OCI-M2 (cell line): ENCODE measurements at regions not wholly inside any gene's neighbourhood (a gene's known extent, or its start where the extent isn't known, plus 50 kb on each side); places are given as distances from the start of the nearest gene placed in this dataset.

Experiments used
- DNase-seq: peaks from one replicate; lab custom pipeline; 2025; ENCODE audit not compliant: unreplicated experiment; lab: John Stamatoyannopoulos, UW

- DNase-seq: no peak
Measured at GRCh38 chr13:22698467-22698866, 482.3 kb upstream of the SGCG start.

GRCh38 chr13:22700246-22700887, 480.4 kb upstream of the SGCG start:
- no peak for DNase-seq

DNA sequence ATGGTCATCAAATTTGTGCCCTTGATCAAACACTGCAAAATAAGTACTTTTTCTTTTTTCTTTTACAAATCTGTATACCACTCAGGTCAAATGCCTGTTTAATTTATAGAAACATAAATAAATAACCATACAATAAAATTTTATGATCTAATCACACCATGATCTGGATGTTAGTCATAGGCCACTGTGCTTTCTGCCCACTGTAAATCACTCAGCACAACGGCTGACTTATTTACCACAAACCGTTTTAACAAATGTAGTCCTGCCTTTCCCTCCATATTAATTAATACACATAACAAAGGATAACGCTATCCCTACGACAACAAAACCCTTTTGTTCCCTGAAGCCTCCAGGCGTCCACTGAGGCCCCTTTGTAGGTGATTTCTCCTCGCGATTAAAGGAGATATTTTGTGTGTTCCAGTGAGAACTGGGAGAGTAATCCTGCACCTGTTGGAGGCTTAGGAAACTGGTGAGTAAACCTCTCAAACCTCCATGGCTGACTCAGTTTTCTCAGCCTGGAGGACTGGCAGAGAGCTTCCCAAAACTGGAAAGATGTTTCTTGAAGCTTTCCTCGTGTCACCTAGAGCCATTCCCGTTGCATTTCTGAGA, 477.1 kb upstream of the SGCG start:
- DNase-seq: no peak

DNA sequence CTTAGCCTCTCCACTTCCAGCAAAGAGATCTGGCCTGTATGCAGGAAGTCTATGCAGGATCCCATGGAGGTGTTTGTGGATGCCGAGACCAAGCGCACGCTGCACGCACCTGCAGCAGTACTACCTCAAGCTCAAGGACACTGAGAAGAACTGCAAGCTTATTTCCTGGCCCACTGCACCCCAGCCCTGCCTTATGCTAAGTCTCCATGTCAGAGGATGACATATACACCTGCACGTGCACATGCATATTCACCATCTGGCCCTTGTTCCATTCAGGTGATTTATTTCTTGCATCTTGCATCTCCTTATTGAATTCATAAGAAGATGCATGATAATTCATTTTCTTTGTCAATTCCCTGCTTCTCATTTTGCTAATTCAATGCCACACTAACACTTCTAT, 472.8 kb upstream of the SGCG start:
- DNase-seq: no peak

- DNase-seq: no peak
Measured at GRCh38 chr13:22717036-22717435, 463.7 kb upstream of the SGCG start.

DNA sequence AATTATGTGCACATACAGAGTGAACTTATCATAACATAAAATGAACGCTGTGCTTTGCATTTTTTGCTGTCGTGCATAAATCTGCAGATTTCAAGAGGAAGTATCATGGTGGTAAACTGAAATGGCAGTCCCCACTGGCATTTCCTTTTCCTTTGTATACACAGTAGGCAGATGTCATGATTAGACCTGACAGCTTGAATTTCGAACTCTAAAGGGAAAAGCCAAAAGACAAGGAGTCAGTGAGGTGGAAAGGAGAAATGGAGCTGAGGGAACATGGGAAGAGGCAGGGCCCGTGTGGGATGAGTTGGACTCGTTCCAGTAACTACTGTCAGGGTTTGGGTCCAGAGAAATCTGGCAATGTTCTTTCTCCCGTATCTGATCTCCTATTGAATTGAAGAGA, 454.1 kb upstream of the SGCG start:
- no peak for DNase-seq

DNA sequence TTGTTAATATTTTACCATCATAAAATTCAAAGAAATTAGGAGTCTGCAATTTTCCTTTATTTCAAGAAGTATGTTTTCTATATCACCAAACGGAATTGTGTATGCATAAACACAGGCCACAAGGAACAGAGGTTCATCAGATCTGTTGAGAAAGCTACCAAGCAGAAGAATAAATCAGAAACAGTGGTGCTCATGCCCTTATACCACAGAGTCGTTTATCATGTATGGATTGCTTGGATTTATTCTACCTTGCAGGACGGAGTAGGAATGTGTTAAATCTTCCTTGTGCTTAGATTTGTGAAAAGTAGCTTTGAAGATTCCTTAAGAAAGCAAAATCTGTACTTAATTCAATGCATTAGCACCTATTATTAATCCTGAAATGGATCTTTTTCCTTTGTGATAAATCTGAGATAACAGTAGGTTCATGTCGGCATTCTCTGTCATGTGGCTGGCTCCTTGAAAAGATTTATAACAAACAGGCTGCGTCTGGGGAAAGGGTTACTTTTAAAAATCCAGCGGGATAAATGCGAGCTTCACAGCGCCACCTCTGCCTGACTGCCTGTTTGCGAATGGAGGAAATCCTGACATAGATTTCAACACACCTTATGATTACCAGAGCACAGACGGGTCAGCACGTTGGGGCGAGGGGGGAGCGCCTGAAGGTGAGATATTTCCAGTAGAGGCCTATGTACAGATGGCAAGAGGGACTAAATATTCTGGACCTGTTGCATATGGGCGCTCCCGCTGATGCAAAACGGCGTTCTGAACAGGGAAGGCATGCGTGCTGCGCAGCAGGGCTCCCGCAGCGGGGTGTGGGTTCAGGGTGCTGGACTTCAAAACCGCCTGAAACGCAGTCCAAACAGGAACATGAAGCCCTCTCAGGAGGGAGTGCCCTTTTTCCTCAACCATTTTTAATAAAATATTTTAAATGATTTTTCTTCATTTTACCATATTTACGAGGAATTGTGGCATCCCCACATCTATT, 445.5 kb upstream of the SGCG start:
- no peak for DNase-seq

- DNase-seq: no peak
Measured at GRCh38 chr13:22736084-22736767, 444.6 kb upstream of the SGCG start.

DNA sequence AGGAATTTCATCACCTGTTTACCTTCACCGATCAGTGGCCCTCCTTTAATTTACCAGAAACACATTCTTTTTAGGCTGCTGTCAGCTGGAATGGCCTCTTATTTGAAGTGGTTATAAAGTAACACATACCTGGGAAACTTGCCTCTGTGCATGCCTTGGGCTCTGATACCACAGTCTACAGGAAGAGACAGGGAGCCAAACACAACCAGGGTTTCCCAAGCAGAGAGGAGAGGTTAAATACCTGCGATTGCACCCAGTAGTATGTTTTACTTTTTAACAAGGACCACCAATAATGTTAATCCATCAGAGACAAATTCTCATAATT, 444.0 kb upstream of the SGCG start:
- DNase-seq: no peak

- DNase-seq: no peak
Measured at GRCh38 chr13:22738357-22738756, 442.4 kb upstream of the SGCG start.

GRCh38 chr13:22740264-22740663, 440.5 kb upstream of the SGCG start:
- DNase-seq: no peak

- no peak for DNase-seq
Measured at GRCh38 chr13:22744688-22745452, 435.9 kb upstream of the SGCG start.

- DNase-seq: no peak
Measured at GRCh38 chr13:22748866-22749577, 431.8 kb upstream of the SGCG start.

DNA sequence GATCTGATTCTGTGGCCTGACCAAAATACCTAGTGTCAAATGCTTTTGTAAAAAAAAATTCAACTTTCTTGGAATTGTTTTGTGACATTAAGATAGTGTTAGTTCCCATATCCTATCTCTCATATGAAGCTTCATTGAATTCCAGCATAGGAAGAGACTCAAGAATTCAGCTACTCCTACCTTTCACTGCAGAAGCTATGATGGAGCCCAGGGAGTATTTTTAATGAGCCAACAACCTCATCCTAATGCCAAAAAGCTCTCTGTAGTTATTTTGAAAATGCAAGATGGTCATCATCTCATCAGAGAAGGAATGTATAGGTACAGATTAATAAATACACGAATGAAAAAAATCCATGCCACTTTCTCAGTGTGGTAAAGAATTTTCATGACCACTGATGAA, 431.2 kb upstream of the SGCG start:
- no peak for DNase-seq

DNA sequence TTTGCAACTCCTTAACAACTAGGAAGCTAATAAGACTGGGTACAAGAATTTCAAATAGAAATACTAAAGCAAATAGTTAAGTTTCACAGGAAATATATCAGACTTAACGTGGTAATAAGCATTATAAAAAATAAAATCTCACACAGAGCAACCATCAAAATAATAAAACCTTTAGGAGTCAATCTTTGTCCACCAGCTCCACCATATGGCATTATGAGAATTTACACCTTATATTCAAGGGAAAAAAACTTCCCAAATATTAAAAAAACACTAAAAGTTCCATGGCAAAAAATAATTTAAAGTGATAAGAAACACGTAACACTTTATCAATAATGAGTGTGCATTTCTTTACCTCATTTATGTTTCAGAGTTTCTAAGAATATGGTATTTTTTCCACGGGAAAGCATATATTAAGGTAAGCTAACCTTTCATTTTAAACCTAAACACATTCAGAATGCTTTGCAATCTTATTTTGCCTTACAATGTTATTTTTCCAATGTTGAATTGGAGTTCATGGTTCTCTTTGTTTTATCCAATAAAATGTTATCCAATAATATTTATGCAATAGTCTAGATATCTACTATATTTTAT, 423.2 kb upstream of the SGCG start:
- no peak for DNase-seq

- no peak for DNase-seq
Measured at GRCh38 chr13:22758245-22758644, 422.5 kb upstream of the SGCG start.

DNA sequence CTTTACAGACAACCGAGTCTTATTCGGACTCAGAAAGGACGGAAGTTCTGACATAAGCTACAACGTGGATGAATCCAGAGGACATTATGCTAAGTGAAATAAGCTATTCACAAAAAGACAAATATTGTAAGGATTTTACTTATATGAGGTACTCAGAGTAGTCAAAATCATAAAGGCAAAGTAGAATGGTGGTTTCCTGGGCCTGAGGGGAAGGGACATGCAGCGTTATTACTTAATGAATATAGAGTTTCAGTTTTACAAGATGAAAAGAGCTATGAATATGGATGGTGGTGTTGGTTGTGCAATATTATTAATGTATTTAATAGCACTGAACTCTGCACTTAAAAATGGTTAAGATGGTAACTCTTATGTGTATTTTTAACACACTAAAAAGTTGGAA, 419.1 kb upstream of the SGCG start:
- no peak for DNase-seq

DNA sequence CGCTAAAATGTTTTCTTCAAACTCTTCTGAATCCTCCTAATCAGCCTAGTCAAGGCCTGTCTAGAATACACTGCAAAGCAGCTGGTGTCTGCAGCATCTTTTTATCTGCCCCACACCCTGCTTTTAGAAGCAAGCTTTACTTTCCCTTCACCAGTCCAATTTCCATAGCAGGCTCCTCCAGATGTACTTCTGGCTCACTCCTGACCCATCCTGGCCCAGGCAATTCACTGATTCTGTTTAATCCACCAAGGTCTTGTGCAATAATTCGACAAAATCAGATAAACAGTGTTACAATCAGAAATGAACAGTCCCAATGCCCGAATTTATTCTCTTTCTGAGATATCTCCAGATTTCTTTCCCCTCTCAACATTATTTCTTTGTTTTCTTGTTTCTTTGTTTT, 415.2 kb upstream of the SGCG start:
- no peak for DNase-seq

- DNase-seq: no peak
Measured at GRCh38 chr13:22770891-22771290, 409.9 kb upstream of the SGCG start.

DNA sequence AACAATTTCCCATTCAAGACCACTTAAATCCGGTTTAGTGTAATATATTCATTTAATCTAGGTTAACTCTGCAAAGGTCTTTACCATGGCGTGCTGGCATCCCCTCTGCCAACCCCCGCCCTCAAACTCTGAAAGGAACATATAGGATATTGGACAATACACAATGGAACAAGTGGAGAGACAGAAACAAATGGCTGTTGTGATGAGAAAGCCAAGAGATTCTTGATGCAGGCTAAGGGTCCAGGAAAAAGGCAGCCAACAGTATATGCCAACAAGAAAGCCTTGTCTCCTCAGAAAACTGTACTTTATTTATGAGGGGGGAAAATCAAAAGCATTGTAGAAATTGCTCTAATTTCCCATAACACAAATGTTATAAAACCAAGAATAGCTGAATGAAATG, 407.3 kb upstream of the SGCG start:
- no peak for DNase-seq
